HG03045 (cell line): ENCODE measurements at regions not wholly inside any gene's neighbourhood (a gene's known extent, or its start where the extent isn't known, plus 50 kb on each side); places are given as distances from the start of the nearest gene placed in this dataset.
"Not testable (repeated sequence)": the region's sequence is repeated elsewhere in the genome, so short reads cannot be mapped to it uniquely, and the experiment has no call there.

Source experiments
- ATAC-seq: cut with Tn5 transposase; IDR thresholded peaks from one replicate; pipeline ENCODE4 v1.9.1; 2021; ENCODE audit warnings: mild to moderate bottlenecking, moderate library complexity; ENCODE audit not compliant: unreplicated experiment

DNA sequence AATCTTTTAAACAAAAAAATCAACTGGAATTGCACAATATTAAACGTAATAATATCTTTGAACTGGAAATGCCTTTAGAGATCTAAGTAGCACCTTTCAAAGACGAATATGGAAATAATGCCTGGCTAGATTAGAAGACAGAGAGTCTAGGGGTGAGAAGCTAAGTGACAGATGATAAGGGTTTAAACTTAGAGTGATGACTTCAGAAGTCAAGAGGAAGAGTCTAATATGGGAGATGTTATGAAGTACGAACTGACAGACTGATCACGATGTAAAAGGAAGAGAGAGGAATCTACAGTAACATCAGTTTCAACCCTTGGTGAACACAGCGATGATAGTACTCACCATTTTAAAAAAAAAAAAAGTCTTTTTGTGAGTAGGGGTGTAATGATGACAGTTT lies 57.9 kb downstream of the HINT1 start:
- no peak for ATAC-seq

- no peak for ATAC-seq
Observed at GRCh38 chr5:131104169-131104808, 60.8 kb downstream of the HINT1 start.

- no peak for ATAC-seq
Observed at GRCh38 chr5:131096774-131097710, 68.0 kb downstream of the HINT1 start.

DNA sequence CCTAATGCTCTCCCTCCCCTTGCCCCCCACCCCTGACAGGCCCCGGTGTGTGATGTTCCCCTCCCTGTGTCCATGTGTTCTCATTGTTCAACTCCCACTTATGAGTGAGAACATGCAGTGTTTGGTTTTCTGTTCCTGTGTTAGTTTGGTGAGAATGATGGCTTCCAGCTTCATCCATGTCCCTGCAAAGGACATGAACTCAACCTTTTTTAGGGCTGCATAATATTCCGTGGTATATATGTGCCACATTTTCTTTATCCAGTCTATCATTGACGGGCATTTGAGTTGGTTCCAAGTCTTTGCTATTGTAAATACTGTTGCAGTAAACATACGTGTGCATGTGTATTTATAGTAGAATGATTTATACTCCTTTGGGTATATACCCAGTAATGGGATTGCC lies 69.5 kb downstream of the HINT1 start:
- ATAC-seq: not testable (repeated sequence)

DNA sequence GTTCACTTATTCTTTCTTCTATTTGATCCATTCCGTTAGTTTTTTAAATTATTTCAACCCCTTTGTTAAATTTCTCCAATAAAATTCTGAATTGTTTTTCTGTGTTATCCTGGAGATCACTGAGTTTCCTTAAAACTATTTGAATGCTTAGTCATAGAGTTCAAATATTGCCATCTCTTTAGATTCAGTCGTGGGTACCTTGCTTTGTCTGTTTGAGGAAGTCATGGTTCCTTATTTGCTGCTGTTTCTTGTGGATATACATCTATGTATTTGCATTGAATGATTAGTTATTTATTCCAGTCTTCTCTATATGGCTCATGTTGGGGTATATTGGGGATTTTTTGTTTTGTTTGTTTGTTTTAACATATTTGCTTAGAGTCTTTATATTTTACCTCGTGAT lies 80.6 kb downstream of the HINT1 start:
- ATAC-seq: no peak

GRCh38 chr5:131081913-131082488 lies 83.1 kb downstream of the HINT1 start:
- ATAC-seq: no peak

DNA sequence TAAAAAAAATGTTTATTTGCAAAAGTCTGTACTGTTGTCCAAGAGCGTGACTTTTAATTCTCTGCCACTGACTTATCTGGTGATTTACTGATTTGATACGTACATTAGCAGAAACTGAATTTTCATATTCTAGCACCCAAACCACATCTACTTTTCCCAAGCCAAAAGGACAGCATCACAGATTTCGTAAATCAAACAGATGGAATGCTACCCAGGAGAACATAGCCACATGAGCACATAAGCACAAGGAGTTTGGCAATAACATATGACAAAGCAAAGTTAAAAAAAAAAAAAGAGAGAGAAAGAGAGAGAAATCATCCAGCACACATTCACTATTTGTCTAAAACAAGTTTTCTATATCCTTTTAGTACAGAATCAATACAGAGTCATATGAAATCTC lies 83.7 kb downstream of the HINT1 start:
- ATAC-seq: no peak

- ATAC-seq: no peak
Observed at GRCh38 chr5:131079232-131079631, 85.8 kb downstream of the HINT1 start.

DNA sequence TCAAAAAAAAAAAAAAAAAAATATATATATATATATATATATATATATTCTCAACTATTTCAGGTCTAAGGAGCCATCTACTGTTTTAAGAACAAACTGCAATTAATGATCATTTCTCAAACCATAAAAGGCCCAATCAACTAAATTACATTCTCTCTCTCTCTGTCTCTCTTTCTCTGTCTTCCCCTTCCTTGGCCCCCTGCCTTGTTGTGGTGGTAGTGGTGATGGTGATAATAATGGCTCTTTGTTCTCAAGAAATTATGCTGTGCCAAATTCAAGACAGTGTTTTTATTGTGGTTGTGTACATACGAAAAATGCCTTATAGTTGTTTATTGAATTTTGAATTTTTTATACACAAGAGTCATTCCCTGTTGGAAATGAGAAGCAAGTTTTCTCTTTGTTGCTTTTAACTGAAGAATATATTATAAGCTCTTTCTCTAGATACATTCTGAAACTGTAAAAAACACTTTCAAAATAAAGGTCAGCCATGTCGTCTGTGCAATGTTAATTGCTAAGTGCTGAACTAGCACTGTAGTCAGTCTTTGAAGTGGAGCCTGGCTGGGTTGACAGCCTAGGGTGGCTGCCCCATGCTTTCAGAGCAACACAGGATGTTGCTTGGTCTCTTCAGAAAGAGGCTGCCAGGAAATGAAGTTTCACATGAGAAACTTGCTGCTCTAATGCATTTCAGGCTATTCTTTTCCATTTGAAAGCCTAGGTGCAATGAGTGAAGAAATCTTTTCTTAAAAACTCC lies 96.0 kb downstream of the HINT1 start:
- ATAC-seq: no peak

DNA sequence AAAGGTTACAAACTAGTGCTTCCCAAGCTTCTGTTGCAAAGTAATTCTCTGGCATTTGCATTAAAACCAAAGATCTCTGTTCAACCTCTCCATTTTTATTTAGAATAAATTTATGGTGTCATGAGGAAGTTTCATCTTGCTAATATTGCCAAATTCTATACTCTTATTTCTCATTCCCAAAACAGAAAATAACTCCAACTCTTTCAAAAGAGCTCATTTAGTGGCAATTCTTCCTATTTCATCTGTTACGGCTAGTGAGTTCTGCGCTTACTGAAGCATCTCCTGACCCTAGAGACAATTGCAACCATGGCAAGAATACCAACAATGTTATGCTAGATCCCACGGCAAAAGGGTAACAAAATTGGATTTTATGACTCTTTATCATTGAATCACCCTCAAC lies 97.0 kb downstream of the HINT1 start:
- ATAC-seq: no peak

GRCh38 chr5:131067636-131068035 lies 97.4 kb downstream of the HINT1 start:
- ATAC-seq: no peak

DNA sequence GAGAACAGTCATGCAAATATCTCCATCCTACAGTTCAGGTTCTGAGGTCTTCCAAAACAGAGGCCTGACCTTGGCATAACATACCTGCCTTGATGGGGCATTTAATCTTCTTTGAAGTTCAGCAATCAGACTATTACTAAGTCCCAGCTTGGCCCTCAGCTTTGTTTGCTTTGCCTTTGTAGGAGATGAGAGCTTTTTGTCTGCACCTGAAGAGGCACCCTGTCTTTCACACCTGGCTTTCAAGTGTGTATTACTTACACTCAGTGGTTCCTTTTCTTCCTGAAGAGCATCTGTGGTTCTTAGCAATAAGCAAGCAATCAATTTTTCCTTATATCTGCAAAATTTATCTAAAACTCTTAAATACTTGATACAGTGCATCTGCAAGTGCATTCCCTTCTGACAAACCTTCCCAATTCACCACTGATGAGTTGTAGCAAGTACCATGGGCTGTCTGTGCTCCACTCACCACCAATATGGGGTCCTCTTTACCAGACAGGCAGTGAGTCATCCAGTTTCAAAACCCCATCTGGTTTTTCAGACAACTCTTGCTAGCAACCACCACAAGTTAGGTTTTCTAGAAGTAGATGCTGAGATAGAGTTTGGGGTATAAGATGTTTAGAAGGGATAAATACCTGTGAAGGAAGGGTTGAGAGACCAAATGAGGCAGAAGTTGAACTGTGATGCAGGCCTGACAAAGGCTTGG lies 100.2 kb downstream of the HINT1 start:
- no peak for ATAC-seq

- no peak for ATAC-seq
Observed at GRCh38 chr5:131042021-131042789, 122.9 kb downstream of the HINT1 start.

GRCh38 chr5:131023498-131023865 lies 141.6 kb downstream of the HINT1 start:
- ATAC-seq: no peak

GRCh38 chr5:131022811-131023497 lies 142.1 kb downstream of the HINT1 start:
- ATAC-seq: no peak

DNA sequence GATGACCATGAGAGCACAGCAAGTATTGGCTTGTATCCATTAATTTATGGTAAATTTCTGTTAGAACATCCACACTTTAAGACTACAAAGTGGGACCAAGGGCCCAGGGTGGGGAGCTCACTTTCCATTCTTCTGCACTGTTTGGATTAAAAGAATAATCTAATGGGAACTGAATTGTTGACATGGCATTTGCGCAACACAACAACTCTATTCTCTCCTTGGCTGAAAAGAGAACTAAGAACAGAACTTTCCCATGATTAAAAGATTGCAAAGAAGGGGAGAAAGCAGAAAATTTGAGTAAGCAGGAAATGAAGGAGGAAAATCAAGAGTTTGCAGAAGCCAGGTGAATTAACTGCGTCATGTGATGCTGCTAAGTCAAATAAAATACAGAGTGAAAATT lies 143.4 kb downstream of the HINT1 start:
- no peak for ATAC-seq

DNA sequence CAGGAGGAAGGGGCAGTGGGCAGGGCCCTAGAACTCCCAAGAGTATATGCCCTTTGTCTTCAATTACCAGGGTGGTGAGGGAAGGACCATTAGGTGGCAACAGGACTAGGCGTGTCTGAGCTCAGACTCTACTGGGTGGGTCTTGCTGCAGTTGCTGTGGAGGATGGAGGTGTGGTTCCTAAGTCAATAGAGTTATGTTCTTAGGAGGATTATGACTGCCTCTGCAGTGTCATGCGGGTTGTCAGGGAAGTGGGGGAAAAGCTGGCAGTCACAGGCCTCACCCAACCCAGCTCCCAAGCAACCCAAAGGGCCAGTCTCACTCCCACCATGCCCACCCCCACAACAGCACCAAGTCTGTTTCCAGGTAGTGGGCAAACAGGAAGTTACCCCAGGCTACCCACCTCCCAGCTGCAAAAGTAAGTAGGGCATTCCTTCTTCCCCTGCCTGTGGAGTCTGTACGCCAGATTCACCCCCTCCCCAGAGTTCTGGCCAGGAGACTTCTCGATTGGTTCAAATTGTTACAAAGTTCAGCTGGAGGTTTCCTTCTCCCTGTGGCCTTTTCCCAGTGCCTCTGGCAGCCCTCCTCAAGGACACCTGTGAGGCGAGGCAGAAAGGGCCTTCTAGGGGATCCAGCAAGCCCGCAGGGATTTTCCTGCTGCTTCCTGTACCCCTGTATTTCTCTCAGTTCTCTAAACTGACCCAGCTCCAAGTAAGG lies 145.3 kb downstream of the HINT1 start:
- no peak for ATAC-seq

GRCh38 chr5:131019111-131019510 lies 145.9 kb downstream of the HINT1 start:
- no peak for ATAC-seq

DNA sequence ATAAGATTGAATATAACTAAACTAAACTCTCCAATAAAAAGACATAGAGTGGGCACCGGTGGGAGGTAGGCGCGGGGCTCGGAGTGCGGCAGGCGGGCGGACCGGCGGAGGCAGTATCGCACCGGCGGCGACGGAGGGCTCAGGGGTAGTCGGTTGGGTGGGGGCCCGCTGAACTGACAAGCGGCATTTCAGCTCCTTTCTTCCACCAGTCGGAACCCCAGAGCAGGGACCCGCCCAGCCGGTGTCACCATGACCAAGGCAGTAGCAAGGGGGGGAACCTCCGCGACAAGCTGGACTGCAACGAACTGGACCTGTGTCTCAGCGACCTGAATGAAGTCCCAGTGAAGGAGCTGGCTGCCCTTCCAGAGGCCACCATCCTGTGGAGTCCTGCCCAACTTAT lies 156.7 kb downstream of the HINT1 start:
- ATAC-seq: no peak
